ENCODE measurements at regions not wholly inside any gene's neighbourhood (a gene's known extent, or its start where the extent isn't known, plus 50 kb on each side); places are given as distances from the start of the nearest gene placed in this dataset.

- TF ChIP-seq REST (IDR thresholded peaks at IDR 0.05; ENCODE audit: insufficient replicate concordance, low read depth) (no peak), SPI1 (IDR thresholded peaks at IDR 0.05; ENCODE audit: borderline replicate concordance, low read depth) (no peak), CTCF (IDR thresholded peaks at IDR 0.05; ENCODE audit: insufficient read depth, low read length) (no peak)
- Histone ChIP-seq H3K27me3 (ENCODE audit: insufficient read depth, poor library complexity, severe bottlenecking) (no peaks in the 10 kb centered on the region), H3K4me3 (replicated peaks; ENCODE audit: insufficient read depth, low read length) (no peak overlapping the region), H3K27ac (replicated peaks) (no peak overlapping the region)
- DNase-seq (ENCODE audit: low read depth in 1 of 2, low spot score in 1 of 2), result no peak
These were observed 101.4 kb upstream of the FAT1 start for GRCh38 chr4:186825069-186825468.

- Histone ChIP-seq H3K27ac (replicated peaks) (no peak overlapping the region), H3K4me3 (replicated peaks; ENCODE audit: insufficient read depth, low read length) (no peak overlapping the region), H3K27me3 (ENCODE audit: insufficient read depth, poor library complexity, severe bottlenecking) (no peaks in the 10 kb centered on the region)
- no peak for DNase-seq (ENCODE audit: low read depth in 1 of 2, low spot score in 1 of 2)
- TF ChIP-seq CTCF (IDR thresholded peaks at IDR 0.05; ENCODE audit: insufficient read depth, low read length) (no peak), REST (IDR thresholded peaks at IDR 0.05; ENCODE audit: insufficient replicate concordance, low read depth) (no peak), SPI1 (IDR thresholded peaks at IDR 0.05; ENCODE audit: borderline replicate concordance, low read depth) (no peak), GABPA (IDR thresholded peaks at IDR 0.05; ENCODE audit: low read depth) (no peak), POLR2AphosphoS5 (IDR thresholded peaks at IDR 0.05; ENCODE audit: low read depth) (no peak)
These were observed 102.3 kb upstream of the FAT1 start for GRCh38 chr4:186826006-186826405.

- DNase-seq (ENCODE audit: low read depth in 1 of 2, low spot score in 1 of 2), result no peak
- H3K27me3 ChIP-seq (ENCODE audit: insufficient read depth, poor library complexity, severe bottlenecking), result no peaks in the 10 kb centered on the region
- no peak overlapping the region for H3K4me3 ChIP-seq (replicated peaks; ENCODE audit: insufficient read depth, low read length)
- H3K27ac ChIP-seq (replicated peaks), result no peak overlapping the region
- TF ChIP-seq CTCF (IDR thresholded peaks at IDR 0.05; ENCODE audit: insufficient read depth, low read length), result no peak
- no peak for TF ChIP-seq SPI1 (IDR thresholded peaks at IDR 0.05; ENCODE audit: borderline replicate concordance, low read depth)
- TF ChIP-seq REST (IDR thresholded peaks at IDR 0.05; ENCODE audit: insufficient replicate concordance, low read depth), result no peak
- TF ChIP-seq GABPA (IDR thresholded peaks at IDR 0.05; ENCODE audit: low read depth), result no peak
- no peak for TF ChIP-seq POLR2AphosphoS5 (IDR thresholded peaks at IDR 0.05; ENCODE audit: low read depth)
These were observed 103.3 kb upstream of the FAT1 start for GRCh38 chr4:186826846-186827533.
